HUDEP-2 (cell line): ENCODE measurements at regions not wholly inside any gene's neighbourhood (a gene's known extent, or its start where the extent isn't known, plus 50 kb on each side); places are given as distances from the start of the nearest gene placed in this dataset.
"Not testable (repeated sequence)": the region's sequence is repeated elsewhere in the genome, so short reads cannot be mapped to it uniquely, and the experiment has no call there.

Experiments
- DNase-seq, 76 experiments: peaks; one replicate each; lab custom pipeline; 2025; ENCODE audit not compliant: unreplicated experiment in 76 of 76; lab: John Stamatoyannopoulos, UW

GRCh38 chr2:234375176-234375880, 121.6 kb downstream of the ARL4C start:
- no peak for DNase-seq

GRCh38 chr2:234374736-234375135, 122.1 kb downstream of the ARL4C start:
- no peak for DNase-seq

- no peak for DNase-seq
Observed at GRCh38 chr2:234374150-234374508, 122.8 kb downstream of the ARL4C start.

- no peak for DNase-seq
Observed at GRCh38 chr2:234373481-234374149, 123.3 kb downstream of the ARL4C start.

GRCh38 chr2:234373060-234373459, 123.8 kb downstream of the ARL4C start:
- no peak for DNase-seq

- DNase-seq = no peak
Observed at GRCh38 chr2:234372506-234372905, 124.4 kb downstream of the ARL4C start.

GRCh38 chr2:234368861-234369261, 128.0 kb downstream of the ARL4C start:
- DNase-seq = peak in 1 of 76 experiments; percentile 2

- DNase-seq = no peak
Observed at GRCh38 chr2:234366891-234367290, 130.0 kb downstream of the ARL4C start.

- DNase-seq = peak in 7 of 76 experiments; percentile 2 to 21 (median 8)
Observed at GRCh38 chr2:234364661-234365060, 132.2 kb downstream of the ARL4C start.

GRCh38 chr2:234363647-234364294, 133.1 kb downstream of the ARL4C start:
- no peak for DNase-seq

GRCh38 chr2:234363011-234363487, 133.8 kb downstream of the ARL4C start:
- DNase-seq = no peak

- not testable (repeated sequence) for DNase-seq
Observed at GRCh38 chr2:234360313-234360975, 136.4 kb downstream of the ARL4C start.

- DNase-seq = no peak
Observed at GRCh38 chr2:234357666-234358065, 139.2 kb downstream of the ARL4C start.

- no peak for DNase-seq
Observed at GRCh38 chr2:234355808-234356365, 141.0 kb downstream of the ARL4C start.

GRCh38 chr2:234355021-234355720, 141.7 kb downstream of the ARL4C start:
- no peak for DNase-seq

GRCh38 chr2:234352270-234352669, 144.6 kb downstream of the ARL4C start:
- DNase-seq = no peak

- not testable (repeated sequence) for DNase-seq
Observed at GRCh38 chr2:234351866-234352265, 145.0 kb downstream of the ARL4C start.

- DNase-seq = no peak
Observed at GRCh38 chr2:234348081-234348480, 148.8 kb downstream of the ARL4C start.

- no peak for DNase-seq
Observed at GRCh38 chr2:234345921-234346320, 151.0 kb downstream of the ARL4C start.

- DNase-seq = no peak
Observed at GRCh38 chr2:234344012-234344411, 152.9 kb downstream of the ARL4C start.
